Activated CD4-positive, alpha-beta memory T cell treated with anti-CD3 and anti-CD28 coated beads for 36 hours (primary cell): ENCODE measurements at regions not wholly inside any gene's neighbourhood (a gene's known extent, or its start where the extent isn't known, plus 50 kb on each side); places are given as distances from the start of the nearest gene placed in this dataset.
A peak's percentile ranks its signal among the peaks of the same experiment; 100 is the strongest.

Experiments
- CTCF ChIA-PET: fragments of 350-600 bp; sonication (Branson Sonifier 250); formaldehyde crosslinking; loops from one replicate; lab custom pipeline; 2021; ENCODE audit warnings: antibody characterized with exemption, inconsistent platforms; lab: Charles Lee
- POLR2A ChIA-PET: fragments of 350-600 bp; sonication (Branson Sonifier 250); formaldehyde crosslinking; loops from one replicate; lab custom pipeline; 2021; ENCODE audit warnings: antibody characterized with exemption; lab: Charles Lee
- DNase-seq: peaks from one replicate; pipeline ENCODE4 v3.0.0-alpha.2; 2020
- H3K27ac Mint-ChIP-seq: one replicate; pipeline ENCODE4 v1.8.0; 2021; ENCODE audit warnings: mixed read lengths
- H3K27me3 Mint-ChIP-seq: one replicate; pipeline ENCODE4 v1.8.0; 2021; ENCODE audit warnings: mixed read lengths
- H3K36me3 Mint-ChIP-seq: one replicate; pipeline ENCODE4 v1.8.0; 2021; ENCODE audit warnings: mixed read lengths
- H3K4me1 Mint-ChIP-seq: one replicate; pipeline ENCODE4 v1.8.0; 2021; ENCODE audit warnings: low read depth, mixed read lengths
- H3K4me3 Mint-ChIP-seq: one replicate; pipeline ENCODE4 v1.8.0; 2021; ENCODE audit warnings: mild to moderate bottlenecking, mixed read lengths
- H3K9me3 Mint-ChIP-seq: one replicate; pipeline ENCODE4 v1.8.0; 2021; ENCODE audit warnings: mixed read lengths
- intact Hi-C: fragments of 100-400 bp; cut with micrococcal nuclease; formaldehyde crosslinking; loops from one replicate; pipeline ENCODE4 v1.15.1; 2023

GRCh38 chr5:21665524-21665923 lies 1187.6 kb downstream of the CDH12 start:
- H3K4me1 Mint-ChIP-seq = no peaks in the 10 kb centered on the region
- POLR2A ChIA-PET = no interaction called here
- no peaks in the 10 kb centered on the region for H3K36me3 Mint-ChIP-seq
- CTCF ChIA-PET = no interaction called here
- H3K4me3 Mint-ChIP-seq = no peak overlapping the region
- H3K9me3 Mint-ChIP-seq = peaks cover 23% of the 10 kb centered on the region
- H3K27ac Mint-ChIP-seq = no peak overlapping the region
- intact Hi-C loops = no loop called here
- no peak for DNase-seq
- H3K27me3 Mint-ChIP-seq = no peaks in the 10 kb centered on the region

GRCh38 chr5:21663082-21663481 lies 1190.1 kb downstream of the CDH12 start:
- DNase-seq = peak; percentile 9
- CTCF ChIA-PET = no interaction called here
- Mint-ChIP-seq H3K4me3 (no peak overlapping the region), H3K36me3 (no peaks in the 10 kb centered on the region), H3K4me1 (no peaks in the 10 kb centered on the region), H3K27ac (no peak overlapping the region), H3K9me3 (peaks cover 23% of the 10 kb centered on the region), H3K27me3 (no peaks in the 10 kb centered on the region)
- intact Hi-C loops = no loop called here
- POLR2A ChIA-PET = no interaction called here

DNA sequence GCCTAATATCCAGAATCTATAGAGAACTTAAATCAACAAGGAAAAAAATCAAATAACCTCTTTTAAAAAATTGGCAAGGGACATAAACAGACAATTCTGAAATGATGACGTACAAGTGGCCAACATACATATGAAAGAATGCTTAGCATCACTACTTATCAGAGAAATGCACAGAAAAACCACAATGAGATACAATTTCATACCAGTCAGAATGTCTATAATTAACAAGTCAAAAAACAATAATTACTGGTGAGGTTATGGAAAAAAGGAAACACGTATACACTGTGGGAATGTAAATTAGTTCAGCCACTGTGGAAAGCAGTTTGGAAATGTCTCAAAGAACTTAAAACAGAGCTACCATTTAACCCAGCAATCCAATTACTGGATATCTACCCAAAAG lies 1192.0 kb downstream of the CDH12 start:
- POLR2A ChIA-PET = no interaction called here
- no peak overlapping the region for H3K4me3 Mint-ChIP-seq
- intact Hi-C loops = no loop called here

GRCh38 chr5:21654556-21654955 lies 1198.6 kb downstream of the CDH12 start:
- POLR2A ChIA-PET = no interaction called here
- no peaks in the 10 kb centered on the region for H3K4me1 Mint-ChIP-seq
- CTCF ChIA-PET = no interaction called here
- intact Hi-C loops = no loop called here
- H3K27me3 Mint-ChIP-seq = no peaks in the 10 kb centered on the region
- peaks cover 3% of the 10 kb centered on the region for H3K9me3 Mint-ChIP-seq
- DNase-seq = no peak
- no peak overlapping the region for H3K4me3 Mint-ChIP-seq
- H3K36me3 Mint-ChIP-seq = no peaks in the 10 kb centered on the region
- no peak overlapping the region for H3K27ac Mint-ChIP-seq

More for the DNA sequence above, 1192.0 kb downstream of the CDH12 start:
- no peaks in the 10 kb centered on the region for H3K27me3 Mint-ChIP-seq
- CTCF ChIA-PET = no interaction called here
- no peaks in the 10 kb centered on the region for H3K4me1 Mint-ChIP-seq
- no peaks in the 10 kb centered on the region for H3K36me3 Mint-ChIP-seq
- peaks cover 23% of the 10 kb centered on the region for H3K9me3 Mint-ChIP-seq
- H3K27ac Mint-ChIP-seq = no peak overlapping the region
- DNase-seq = no peak

DNA sequence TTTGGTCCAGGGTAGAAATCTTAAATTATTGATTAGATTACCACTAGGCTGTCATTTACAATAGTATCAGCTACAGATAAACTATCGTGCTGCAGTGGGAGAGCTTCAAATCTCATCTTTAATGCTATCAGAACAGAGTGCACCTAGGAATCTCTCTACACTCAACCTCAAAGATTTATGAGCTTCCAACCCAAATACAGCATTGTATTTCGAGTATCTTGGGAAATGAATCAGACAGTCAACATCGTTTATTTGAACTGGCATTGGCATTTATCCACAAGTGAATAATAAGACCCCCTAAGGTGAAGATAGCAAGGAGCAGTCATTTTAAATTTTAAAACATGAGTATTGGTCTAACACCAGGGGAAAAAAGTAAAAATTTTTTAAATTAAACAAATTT lies 1203.2 kb downstream of the CDH12 start:
- H3K4me3 Mint-ChIP-seq = no peak overlapping the region
- no peaks in the 10 kb centered on the region for H3K4me1 Mint-ChIP-seq
- CTCF ChIA-PET = no interaction called here
- H3K9me3 Mint-ChIP-seq = peaks cover 3% of the 10 kb centered on the region
- no peak overlapping the region for H3K27ac Mint-ChIP-seq
- no peaks in the 10 kb centered on the region for H3K27me3 Mint-ChIP-seq
- DNase-seq = no peak
- POLR2A ChIA-PET = no interaction called here
- intact Hi-C loops = no loop called here
- no peaks in the 10 kb centered on the region for H3K36me3 Mint-ChIP-seq

- H3K4me3 Mint-ChIP-seq = no peak overlapping the region
- POLR2A ChIA-PET = no interaction called here
- H3K36me3 Mint-ChIP-seq = no peaks in the 10 kb centered on the region
- no peak for DNase-seq
- no peaks in the 10 kb centered on the region for H3K4me1 Mint-ChIP-seq
- H3K9me3 Mint-ChIP-seq = no peaks in the 10 kb centered on the region
- no peak overlapping the region for H3K27ac Mint-ChIP-seq
- intact Hi-C loops = no loop called here
- CTCF ChIA-PET = no interaction called here
- no peaks in the 10 kb centered on the region for H3K27me3 Mint-ChIP-seq
These were observed 1206.7 kb downstream of the CDH12 start for GRCh38 chr5:21646469-21646868.

GRCh38 chr5:21644032-21644431 lies 1209.1 kb downstream of the CDH12 start:
- CTCF ChIA-PET = no interaction called here
- no peaks in the 10 kb centered on the region for H3K9me3 Mint-ChIP-seq
- H3K27ac Mint-ChIP-seq = no peak overlapping the region
- no peaks in the 10 kb centered on the region for H3K4me1 Mint-ChIP-seq
- POLR2A ChIA-PET = no interaction called here
- H3K4me3 Mint-ChIP-seq = no peak overlapping the region
- no peak for DNase-seq
- no peaks in the 10 kb centered on the region for H3K36me3 Mint-ChIP-seq
- H3K27me3 Mint-ChIP-seq = no peaks in the 10 kb centered on the region
- intact Hi-C loops = no loop called here

GRCh38 chr5:21642312-21642711 lies 1210.8 kb downstream of the CDH12 start:
- no peaks in the 10 kb centered on the region for H3K36me3 Mint-ChIP-seq
- POLR2A ChIA-PET = no interaction called here

GRCh38 chr5:21623831-21624230 lies 1229.3 kb downstream of the CDH12 start:
- ChIA-PET CTCF (no interaction called here), POLR2A (no interaction called here)
- Mint-ChIP-seq H3K4me3 (no peak overlapping the region), H3K27ac (no peak overlapping the region), H3K4me1 (no peaks in the 10 kb centered on the region), H3K27me3 (no peaks in the 10 kb centered on the region), H3K9me3 (peaks cover 10% of the 10 kb centered on the region), H3K36me3 (no peaks in the 10 kb centered on the region)
- no peak for DNase-seq
- intact Hi-C loops = no loop called here

More at GRCh38 chr5:21642312-21642711, 1210.8 kb downstream of the CDH12 start:
- intact Hi-C loops = no loop called here
- no peaks in the 10 kb centered on the region for H3K27me3 Mint-ChIP-seq
- H3K9me3 Mint-ChIP-seq = no peaks in the 10 kb centered on the region
- DNase-seq = no peak
- H3K27ac Mint-ChIP-seq = no peak overlapping the region
- CTCF ChIA-PET = no interaction called here
- H3K4me1 Mint-ChIP-seq = no peaks in the 10 kb centered on the region
- H3K4me3 Mint-ChIP-seq = no peak overlapping the region

- no peak overlapping the region for H3K27ac Mint-ChIP-seq
- peaks cover 2% of the 10 kb centered on the region for H3K9me3 Mint-ChIP-seq
- no peaks in the 10 kb centered on the region for H3K27me3 Mint-ChIP-seq
- no peak overlapping the region for H3K4me3 Mint-ChIP-seq
- no peaks in the 10 kb centered on the region for H3K4me1 Mint-ChIP-seq
- intact Hi-C loops = no loop called here
- H3K36me3 Mint-ChIP-seq = no peaks in the 10 kb centered on the region
- POLR2A ChIA-PET = no interaction called here
- CTCF ChIA-PET = no interaction called here
- DNase-seq = no peak
These were observed 1237.9 kb downstream of the CDH12 start for GRCh38 chr5:21615195-21615765.

GRCh38 chr5:21613971-21614488 lies 1239.1 kb downstream of the CDH12 start:
- no peak overlapping the region for H3K27ac Mint-ChIP-seq
- CTCF ChIA-PET = no interaction called here
- H3K36me3 Mint-ChIP-seq = no peaks in the 10 kb centered on the region
- no peak for DNase-seq
- H3K9me3 Mint-ChIP-seq = peaks cover 2% of the 10 kb centered on the region
- H3K4me3 Mint-ChIP-seq = no peak overlapping the region
- intact Hi-C loops = no loop called here
- no peaks in the 10 kb centered on the region for H3K27me3 Mint-ChIP-seq
- POLR2A ChIA-PET = no interaction called here
- no peaks in the 10 kb centered on the region for H3K4me1 Mint-ChIP-seq

DNA sequence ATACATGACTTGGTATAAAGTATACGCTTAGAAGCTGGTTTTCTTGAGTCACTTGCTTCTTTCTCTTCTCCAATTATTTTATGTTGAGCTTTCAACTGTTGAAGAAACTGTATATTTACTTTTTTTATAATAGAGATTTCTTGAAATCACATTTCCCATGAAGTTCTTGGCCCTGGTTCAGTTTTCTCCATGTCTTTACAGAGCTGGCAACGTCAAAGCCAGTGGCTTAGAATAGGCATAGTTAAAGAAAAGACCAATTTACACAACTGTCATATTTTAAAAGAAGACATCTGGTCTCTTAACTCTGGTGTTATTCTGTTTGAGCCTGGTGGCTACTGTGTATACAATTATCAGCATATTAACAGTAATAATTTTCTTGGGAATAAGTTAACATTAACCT lies 1249.3 kb downstream of the CDH12 start:
- H3K36me3 Mint-ChIP-seq = no peaks in the 10 kb centered on the region
- H3K4me3 Mint-ChIP-seq = no peak overlapping the region
- ChIA-PET POLR2A (no interaction called here), CTCF (no interaction called here)
- intact Hi-C loops = no loop called here
- H3K9me3 Mint-ChIP-seq = no peaks in the 10 kb centered on the region
- no peaks in the 10 kb centered on the region for H3K27me3 Mint-ChIP-seq
- no peak overlapping the region for H3K27ac Mint-ChIP-seq
- no peaks in the 10 kb centered on the region for H3K4me1 Mint-ChIP-seq
- DNase-seq = no peak

DNA sequence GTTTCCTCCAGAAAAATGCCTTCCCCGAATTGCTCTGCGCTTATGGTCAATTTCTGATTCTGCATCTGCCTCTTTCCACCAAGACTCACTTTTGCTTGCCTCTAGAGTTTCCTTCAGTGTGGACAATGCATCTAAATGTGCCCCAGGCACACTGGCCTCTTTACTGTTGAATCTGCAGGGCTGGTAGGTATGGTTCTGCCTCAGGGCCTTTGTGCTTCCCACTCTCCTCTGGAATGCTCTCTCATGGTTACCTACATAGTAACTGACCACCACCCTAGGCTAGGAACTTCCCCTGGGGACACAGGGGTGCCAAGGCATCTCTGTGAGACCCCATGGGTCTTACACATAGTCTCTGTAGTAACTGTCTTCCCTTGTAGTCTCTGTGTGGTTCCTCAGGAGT lies 1258.6 kb downstream of the CDH12 start:
- peaks cover 2% of the 10 kb centered on the region for H3K36me3 Mint-ChIP-seq
- H3K27ac Mint-ChIP-seq = no peak overlapping the region
- no peaks in the 10 kb centered on the region for H3K4me1 Mint-ChIP-seq
- CTCF ChIA-PET = no interaction called here
- no peak overlapping the region for H3K4me3 Mint-ChIP-seq
- no peak for DNase-seq
- no peaks in the 10 kb centered on the region for H3K27me3 Mint-ChIP-seq
- intact Hi-C loops = no loop called here
- H3K9me3 Mint-ChIP-seq = peaks cover 14% of the 10 kb centered on the region
- POLR2A ChIA-PET = no interaction called here
